ENCODE measurements at regions not wholly inside any gene's neighbourhood (a gene's known extent, or its start where the extent isn't known, plus 50 kb on each side); places are given as distances from the start of the nearest gene placed in this dataset.

- TF ChIP-seq CTCF (IDR thresholded peaks at IDR 0.05), result no peak
- no peak for TF ChIP-seq POLR2A (IDR thresholded peaks at IDR 0.05)
- TF ChIP-seq EP300 (IDR thresholded peaks at IDR 0.05), result no peak
Observed at GRCh38 chr1:232462213-232462612, 167.7 kb downstream of the SIPA1L2 start.
